ENCODE measurements at regions not wholly inside any gene's neighbourhood (a gene's known extent, or its start where the extent isn't known, plus 50 kb on each side); places are given as distances from the start of the nearest gene placed in this dataset.

GRCh38 chr4:83833920-83834319, 298.0 kb downstream of the GPAT3 start:
- Histone ChIP-seq H3K27ac (replicated peaks in 1 of 4) (no peak overlapping the region), H3K4me1 (peaks cover 0 to 16% (median 0%) of the 10 kb centered on the region in 4 donors), H3K27me3 (no peaks in the 10 kb centered on the region), H3K36me3 (no peaks in the 10 kb centered on the region), H3K9me3 (no peaks in the 10 kb centered on the region), H3K4me3 (no peak overlapping the region)
- 80% methylated on average over 2 of the region's 2 CpGs for WGBS
- TF ChIP-seq POLR2AphosphoS5 (IDR thresholded peaks at IDR 0.05) (no peak), POLR2A (IDR thresholded peaks at IDR 0.05; ENCODE audit: low read depth) (no peak), CTCF (IDR thresholded peaks at IDR 0.05) (no peak), EP300 (IDR thresholded peaks at IDR 0.05) (no peak)
- DNase-seq (ENCODE audit: extremely low spot score), result no peak
- intact Hi-C loops (cut with DNase I), result no loop called here

- no peaks in the 10 kb centered on the region for H3K9me3 ChIP-seq
- TF ChIP-seq POLR2AphosphoS5 (IDR thresholded peaks at IDR 0.05) (no peak), EP300 (IDR thresholded peaks at IDR 0.05) (no peak), POLR2A (IDR thresholded peaks at IDR 0.05; ENCODE audit: low read depth) (no peak), CTCF (IDR thresholded peaks at IDR 0.05) (no peak)
- H3K27ac ChIP-seq (replicated peaks in 1 of 4), result no peak overlapping the region
- WGBS, result 86% methylated on average over 4 of the region's 4 CpGs
- H3K36me3 ChIP-seq, result no peaks in the 10 kb centered on the region
- intact Hi-C loops (cut with DNase I), result no loop called here
- no peak overlapping the region for H3K4me3 ChIP-seq
- H3K4me1 ChIP-seq, result peaks cover 0 to 16% (median 0%) of the 10 kb centered on the region in 4 donors
- H3K27me3 ChIP-seq, result no peaks in the 10 kb centered on the region
- DNase-seq (ENCODE audit: extremely low spot score), result no peak
These were observed 296.4 kb downstream of the GPAT3 start for GRCh38 chr4:83832110-83832825.

GRCh38 chr4:83831588-83831987, 295.7 kb downstream of the GPAT3 start:
- Histone ChIP-seq H3K4me1 (peaks cover 0 to 16% (median 0%) of the 10 kb centered on the region in 4 donors), H3K27ac (replicated peaks in 1 of 4) (no peak overlapping the region), H3K4me3 (no peak overlapping the region), H3K9me3 (no peaks in the 10 kb centered on the region), H3K27me3 (no peaks in the 10 kb centered on the region), H3K36me3 (no peaks in the 10 kb centered on the region)
- no peak for DNase-seq (ENCODE audit: extremely low spot score)
- intact Hi-C loops (cut with DNase I), result no loop called here
- no peak for TF ChIP-seq POLR2AphosphoS5 (IDR thresholded peaks at IDR 0.05)
- no peak for TF ChIP-seq POLR2A (IDR thresholded peaks at IDR 0.05; ENCODE audit: low read depth)
- no peak for TF ChIP-seq CTCF (IDR thresholded peaks at IDR 0.05)
- no peak for TF ChIP-seq EP300 (IDR thresholded peaks at IDR 0.05)

GRCh38 chr4:83830138-83830888, 294.4 kb downstream of the GPAT3 start:
- H3K9me3 ChIP-seq, result no peaks in the 10 kb centered on the region
- peaks cover 0 to 16% (median 0%) of the 10 kb centered on the region in 4 donors for H3K4me1 ChIP-seq
- H3K27me3 ChIP-seq, result no peaks in the 10 kb centered on the region
- no peak for DNase-seq (ENCODE audit: extremely low spot score)
- 85% methylated on average over 5 of the region's 5 CpGs for WGBS
- TF ChIP-seq CTCF (IDR thresholded peaks at IDR 0.05) (no peak), EP300 (IDR thresholded peaks at IDR 0.05) (no peak), POLR2A (IDR thresholded peaks at IDR 0.05; ENCODE audit: low read depth) (no peak), POLR2AphosphoS5 (IDR thresholded peaks at IDR 0.05) (no peak)
- no peak overlapping the region for H3K4me3 ChIP-seq
- H3K27ac ChIP-seq (replicated peaks in 1 of 4), result no peak overlapping the region
- intact Hi-C loops (cut with DNase I), result no loop called here
- H3K36me3 ChIP-seq, result no peaks in the 10 kb centered on the region
